D721Med (cell line): ENCODE measurements at regions not wholly inside any gene's neighbourhood (a gene's known extent, or its start where the extent isn't known, plus 50 kb on each side); places are given as distances from the start of the nearest gene placed in this dataset.

Source experiments
- DNase-seq: peaks from one replicate; pipeline ENCODE4 v3.0.0; 2011; ENCODE audit warnings: low spot score; ENCODE audit not compliant: insufficient read length
- FAIRE-seq: peaks from 2 replicates; lab custom pipeline; 2011; peaks lifted over from hg19 to GRCh38; lab: Jason Lieb, UNC
- TF ChIP-seq, protein P1 (sequence below): IDR thresholded peaks from 2 replicates; pipeline ENCODE4 v1.5.1; 2012; ENCODE audit warnings: mild to moderate bottlenecking, control low read depth; ENCODE audit not compliant: insufficient read depth; ENCODE audit errors: missing control alignments

DNA sequence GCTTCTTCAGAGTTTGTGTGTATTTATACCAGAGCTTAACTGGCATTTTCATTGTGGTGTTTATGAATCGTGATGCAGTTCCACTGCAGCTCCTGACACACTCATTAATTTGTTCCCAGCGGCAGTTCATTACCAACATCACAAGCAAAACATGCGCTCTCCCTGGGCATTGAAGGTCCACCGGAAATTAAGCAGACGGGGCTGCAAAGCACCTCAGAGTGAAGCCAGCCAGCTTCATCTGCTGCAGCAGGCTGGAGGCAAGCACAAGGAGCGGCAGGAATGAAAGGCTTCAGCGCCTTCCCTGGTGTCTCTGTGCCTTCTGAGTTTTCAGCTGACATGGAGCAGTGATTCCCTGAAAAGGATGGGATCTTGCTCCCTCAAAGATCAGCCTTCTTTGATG, 246.0 kb upstream of the SPTLC3 start:
- TF ChIP-seq, protein P1, sequence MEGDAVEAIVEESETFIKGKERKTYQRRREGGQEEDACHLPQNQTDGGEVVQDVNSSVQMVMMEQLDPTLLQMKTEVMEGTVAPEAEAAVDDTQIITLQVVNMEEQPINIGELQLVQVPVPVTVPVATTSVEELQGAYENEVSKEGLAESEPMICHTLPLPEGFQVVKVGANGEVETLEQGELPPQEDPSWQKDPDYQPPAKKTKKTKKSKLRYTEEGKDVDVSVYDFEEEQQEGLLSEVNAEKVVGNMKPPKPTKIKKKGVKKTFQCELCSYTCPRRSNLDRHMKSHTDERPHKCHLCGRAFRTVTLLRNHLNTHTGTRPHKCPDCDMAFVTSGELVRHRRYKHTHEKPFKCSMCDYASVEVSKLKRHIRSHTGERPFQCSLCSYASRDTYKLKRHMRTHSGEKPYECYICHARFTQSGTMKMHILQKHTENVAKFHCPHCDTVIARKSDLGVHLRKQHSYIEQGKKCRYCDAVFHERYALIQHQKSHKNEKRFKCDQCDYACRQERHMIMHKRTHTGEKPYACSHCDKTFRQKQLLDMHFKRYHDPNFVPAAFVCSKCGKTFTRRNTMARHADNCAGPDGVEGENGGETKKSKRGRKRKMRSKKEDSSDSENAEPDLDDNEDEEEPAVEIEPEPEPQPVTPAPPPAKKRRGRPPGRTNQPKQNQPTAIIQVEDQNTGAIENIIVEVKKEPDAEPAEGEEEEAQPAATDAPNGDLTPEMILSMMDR, result no peak
- FAIRE-seq (no peak), DNase-seq (no peak)

DNA sequence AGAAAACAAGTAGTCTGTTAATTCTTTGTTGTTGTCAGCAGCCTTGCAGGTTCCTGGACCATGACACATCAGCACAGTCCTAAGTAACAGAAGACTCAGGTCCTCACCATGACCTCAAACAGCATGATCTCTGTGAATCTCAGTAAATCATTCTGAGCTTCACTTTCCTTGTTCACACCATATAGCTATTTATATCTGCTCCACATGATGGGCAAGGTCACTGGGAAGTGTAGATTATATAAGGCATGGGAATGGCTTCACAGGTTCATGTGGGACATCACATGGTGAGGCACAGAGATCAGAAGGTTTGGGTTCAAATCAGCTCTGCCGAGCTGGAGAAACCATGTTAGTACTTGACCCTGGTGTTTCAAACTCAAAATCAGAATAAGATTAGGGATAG, 245.4 kb upstream of the SPTLC3 start:
- FAIRE-seq, result no peak
- TF ChIP-seq, protein P1, result no peak
- DNase-seq, result no peak

DNA sequence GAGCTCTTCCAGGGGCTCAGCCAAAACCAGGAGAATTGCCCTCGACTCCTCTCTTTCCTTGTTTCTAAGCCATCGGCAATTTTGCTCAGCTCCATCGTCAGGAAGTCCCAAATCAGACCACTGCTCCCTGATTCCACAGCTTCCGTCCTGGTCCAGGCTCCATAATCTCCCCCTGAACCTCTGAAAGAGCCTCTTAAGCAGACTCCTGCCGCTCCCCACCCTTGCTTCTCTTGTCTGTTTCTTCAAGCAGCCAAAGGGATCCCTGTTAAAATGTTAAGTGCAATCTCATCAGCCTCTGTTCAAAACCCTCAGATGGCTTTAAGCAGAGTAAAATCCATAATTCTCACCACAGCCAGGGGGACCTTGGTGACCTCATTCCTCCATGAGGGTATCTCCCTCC, 244.7 kb upstream of the SPTLC3 start:
- TF ChIP-seq, protein P1, result no peak
- DNase-seq (no peak), FAIRE-seq (no peak)

DNA sequence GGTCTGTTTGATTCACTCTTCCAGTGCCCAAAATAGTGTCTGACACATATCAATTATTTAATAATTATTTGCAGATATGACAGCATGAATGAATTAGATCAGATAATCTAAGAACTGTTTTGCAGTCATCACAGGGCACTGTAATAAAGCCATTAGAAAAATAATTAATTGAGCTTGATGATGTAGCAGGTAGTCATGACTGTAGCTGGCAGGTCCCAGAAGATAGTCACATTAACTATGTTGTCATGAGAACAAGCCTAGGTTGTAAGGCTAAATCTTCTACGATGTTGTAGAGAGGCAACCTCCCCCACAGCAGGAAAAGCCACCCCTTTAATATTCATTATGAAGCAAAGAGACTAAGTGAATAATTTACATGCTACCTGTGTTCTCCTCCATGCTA, 243.9 kb upstream of the SPTLC3 start:
- DNase-seq, result no peak
- no peak for FAIRE-seq

DNA sequence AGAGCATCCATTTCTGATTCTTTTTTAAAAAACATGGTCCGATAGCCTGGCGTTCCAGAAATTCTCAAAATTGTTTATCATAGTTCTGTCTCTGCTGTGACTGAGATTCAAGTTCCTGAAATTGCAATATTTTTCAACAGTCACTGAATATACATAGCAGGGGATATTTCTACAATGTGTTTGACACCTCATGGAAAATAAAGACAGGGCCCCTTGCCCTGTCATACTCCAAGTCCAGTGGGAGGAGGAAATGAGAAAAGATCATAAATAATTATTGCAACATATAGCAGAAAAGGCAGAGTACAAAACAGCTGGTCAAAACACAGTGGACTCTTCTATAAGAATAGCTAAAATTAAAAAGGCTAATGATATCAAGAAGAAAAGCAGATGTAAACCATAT, 234.8 kb upstream of the SPTLC3 start:
- FAIRE-seq, result no peak
- no peak for DNase-seq
- TF ChIP-seq, protein P1, result no peak

More for the DNA sequence above, 243.9 kb upstream of the SPTLC3 start:
- TF ChIP-seq, protein P1, result no peak

DNA sequence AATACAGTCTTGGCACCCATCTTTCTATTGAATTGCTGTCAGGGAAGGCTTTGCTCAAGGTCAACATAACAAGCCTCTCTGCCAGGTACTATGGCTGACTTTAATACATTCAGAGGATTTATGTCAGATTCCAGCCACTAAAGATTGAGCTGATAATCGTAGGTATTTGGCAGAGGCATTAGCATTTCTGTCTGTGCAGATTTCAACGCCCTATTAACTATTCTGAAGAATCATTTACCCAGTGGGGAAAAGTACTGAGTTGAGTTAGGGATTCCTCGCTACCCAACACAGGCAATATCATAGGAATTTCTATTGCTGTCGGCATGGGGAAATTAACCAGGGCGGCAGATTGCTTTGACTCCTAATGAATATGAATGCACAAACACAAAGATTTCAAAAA, 233.7 kb upstream of the SPTLC3 start:
- TF ChIP-seq, protein P1, result no peak
- FAIRE-seq (no peak), DNase-seq (no peak)

DNA sequence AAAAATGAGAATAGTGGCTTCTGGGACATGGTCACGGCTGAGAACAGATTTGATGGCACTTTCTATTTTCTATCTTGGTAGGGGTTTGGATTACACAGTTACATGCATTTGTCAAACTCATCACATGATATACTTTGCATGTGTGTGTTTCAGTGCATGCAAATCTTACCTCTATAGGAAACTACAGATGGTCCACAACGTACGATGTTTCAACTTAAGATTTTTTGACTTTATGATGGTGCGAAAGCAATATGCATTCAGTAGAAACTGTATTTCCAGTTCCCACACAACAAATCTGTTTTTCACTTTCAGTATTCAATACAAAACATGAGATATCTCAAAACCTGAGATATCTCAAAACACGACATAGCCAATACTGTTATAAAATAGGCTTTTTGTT, 231.8 kb upstream of the SPTLC3 start:
- FAIRE-seq (no peak), DNase-seq (no peak)
- TF ChIP-seq, protein P1, result no peak
